22Rv1 (cell line): ENCODE measurements at regions not wholly inside any gene's neighbourhood (a gene's known extent, or its start where the extent isn't known, plus 50 kb on each side); places are given as distances from the start of the nearest gene placed in this dataset.

Source experiments
- CTCF ChIP-seq: fragments of 450-650 bp; IDR thresholded peaks from 2 replicates; pipeline ENCODE4 v1.5.1; 2017; ENCODE audit warnings: mild to moderate bottlenecking
- ZFX ChIP-seq: fragments of 450-650 bp; IDR thresholded peaks from 2 replicates; pipeline ENCODE4 v1.6.1; 2017; ENCODE audit warnings: antibody characterized with exemption, borderline replicate concordance

- TF ChIP-seq CTCF (peak; percentile 21; the same call in 1 of the 2 replicates), ZFX (no peak)
Measured at GRCh38 chr2:207311316-207312005, 145.7 kb upstream of the KLF7 start.
